GM06990 (cell line): ENCODE measurements at regions not wholly inside any gene's neighbourhood (a gene's known extent, or its start where the extent isn't known, plus 50 kb on each side); places are given as distances from the start of the nearest gene placed in this dataset.
"Not testable (repeated sequence)": the region's sequence is repeated elsewhere in the genome, so short reads cannot be mapped to it uniquely, and the experiment has no call there.

ENCODE experiments used
- DNase-seq: peaks from one replicate; pipeline ENCODE4 v3.0.0-alpha.2; 2011; ENCODE audit not compliant: insufficient read length; ENCODE audit errors: extremely low read depth
- H3K27me3 ChIP-seq: replicated peaks from 2 replicates; pipeline ENCODE4 v1.6.0; 2011; ENCODE audit warnings: low read length; ENCODE audit not compliant: control insufficient read depth, insufficient read depth
- H3K36me3 ChIP-seq: 2 replicates; pipeline ENCODE4 v1.5.1; 2011; ENCODE audit warnings: low read length; ENCODE audit not compliant: control insufficient read depth, insufficient read depth
- H3K4me3 ChIP-seq: replicated peaks from 2 replicates; pipeline ENCODE4 v1.5.1; 2011; ENCODE audit warnings: low read depth, mild to moderate bottlenecking, control low read depth, low read length
- TF ChIP-seq, protein P1 (sequence below): IDR thresholded peaks from 2 replicates; pipeline ENCODE4 v1.5.1; 2011; ENCODE audit warnings: low read length, control low read depth, mild to moderate bottlenecking, inconsistent platforms; ENCODE audit not compliant: insufficient read depth, poor library complexity, severe bottlenecking

DNA sequence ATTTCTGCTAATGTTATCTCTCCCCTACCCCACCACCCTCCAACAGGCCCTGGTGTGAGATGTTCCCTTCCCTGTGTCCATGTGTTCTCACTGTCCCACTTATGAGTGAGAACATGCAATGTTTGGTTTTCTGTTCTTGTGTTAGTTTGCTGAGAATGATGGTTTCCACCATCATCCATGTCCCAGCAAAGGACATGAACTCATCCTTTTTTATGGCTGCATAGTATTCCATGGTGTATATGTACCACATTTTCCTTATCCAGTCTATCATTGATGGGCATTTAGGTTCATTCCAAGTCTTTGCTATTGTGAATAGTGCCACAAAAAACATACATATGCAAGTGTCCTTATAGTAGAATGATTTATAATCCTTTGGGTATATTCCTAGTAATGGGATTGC lies 104.5 kb downstream of the ZNF33B start:
- not testable (repeated sequence) for H3K4me3 ChIP-seq, H3K27me3 ChIP-seq, H3K36me3 ChIP-seq, DNase-seq

DNA sequence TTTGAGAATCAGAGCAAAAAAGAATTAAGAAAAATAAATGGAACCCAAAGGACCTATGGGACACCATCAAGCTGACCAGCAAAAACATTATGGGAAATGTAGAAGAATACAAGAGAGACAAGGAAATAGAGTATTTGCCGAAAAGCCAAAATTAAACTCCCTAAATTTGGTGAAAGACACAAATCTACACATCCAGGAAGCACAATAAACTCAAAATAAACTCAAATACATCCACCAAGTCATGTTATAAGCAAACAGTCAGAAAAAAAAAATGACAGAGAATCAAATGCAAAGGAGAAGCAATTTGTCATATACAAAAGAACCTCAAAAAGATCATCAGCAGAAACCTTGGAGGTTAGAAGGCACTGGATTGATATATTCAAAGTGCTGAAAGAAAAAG lies 105.4 kb downstream of the ZNF33B start:
- TF ChIP-seq, protein P1, sequence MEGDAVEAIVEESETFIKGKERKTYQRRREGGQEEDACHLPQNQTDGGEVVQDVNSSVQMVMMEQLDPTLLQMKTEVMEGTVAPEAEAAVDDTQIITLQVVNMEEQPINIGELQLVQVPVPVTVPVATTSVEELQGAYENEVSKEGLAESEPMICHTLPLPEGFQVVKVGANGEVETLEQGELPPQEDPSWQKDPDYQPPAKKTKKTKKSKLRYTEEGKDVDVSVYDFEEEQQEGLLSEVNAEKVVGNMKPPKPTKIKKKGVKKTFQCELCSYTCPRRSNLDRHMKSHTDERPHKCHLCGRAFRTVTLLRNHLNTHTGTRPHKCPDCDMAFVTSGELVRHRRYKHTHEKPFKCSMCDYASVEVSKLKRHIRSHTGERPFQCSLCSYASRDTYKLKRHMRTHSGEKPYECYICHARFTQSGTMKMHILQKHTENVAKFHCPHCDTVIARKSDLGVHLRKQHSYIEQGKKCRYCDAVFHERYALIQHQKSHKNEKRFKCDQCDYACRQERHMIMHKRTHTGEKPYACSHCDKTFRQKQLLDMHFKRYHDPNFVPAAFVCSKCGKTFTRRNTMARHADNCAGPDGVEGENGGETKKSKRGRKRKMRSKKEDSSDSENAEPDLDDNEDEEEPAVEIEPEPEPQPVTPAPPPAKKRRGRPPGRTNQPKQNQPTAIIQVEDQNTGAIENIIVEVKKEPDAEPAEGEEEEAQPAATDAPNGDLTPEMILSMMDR = no peak
- H3K4me3 ChIP-seq = no peak overlapping the region
- no peaks in the 10 kb centered on the region for H3K27me3 ChIP-seq
- no peaks in the 10 kb centered on the region for H3K36me3 ChIP-seq
- no peak for DNase-seq

DNA sequence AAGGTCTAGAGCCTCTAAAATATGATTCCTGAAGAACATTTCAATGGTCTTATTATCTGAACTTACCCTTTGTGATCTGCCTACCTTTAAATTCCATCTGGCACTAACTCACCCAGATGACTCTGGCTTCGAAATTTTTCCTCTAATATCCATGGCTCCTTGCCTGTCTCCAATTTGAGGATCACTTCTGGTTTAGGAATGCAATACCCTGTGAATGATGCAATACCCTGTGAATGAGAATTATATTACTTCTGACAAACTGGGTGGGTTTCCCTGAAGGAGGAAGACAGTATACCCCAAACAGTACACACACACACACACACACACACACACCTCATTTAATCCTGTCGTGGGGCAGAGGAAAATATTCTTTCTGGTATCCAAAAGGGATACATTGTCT lies 115.3 kb downstream of the ZNF33B start:
- TF ChIP-seq, protein P1 = no peak
- Histone ChIP-seq H3K27me3 (no peaks in the 10 kb centered on the region), H3K36me3 (peaks cover 2% of the 10 kb centered on the region; the same call in 1 of the 2 replicates), H3K4me3 (no peak overlapping the region)
- no peak for DNase-seq

DNA sequence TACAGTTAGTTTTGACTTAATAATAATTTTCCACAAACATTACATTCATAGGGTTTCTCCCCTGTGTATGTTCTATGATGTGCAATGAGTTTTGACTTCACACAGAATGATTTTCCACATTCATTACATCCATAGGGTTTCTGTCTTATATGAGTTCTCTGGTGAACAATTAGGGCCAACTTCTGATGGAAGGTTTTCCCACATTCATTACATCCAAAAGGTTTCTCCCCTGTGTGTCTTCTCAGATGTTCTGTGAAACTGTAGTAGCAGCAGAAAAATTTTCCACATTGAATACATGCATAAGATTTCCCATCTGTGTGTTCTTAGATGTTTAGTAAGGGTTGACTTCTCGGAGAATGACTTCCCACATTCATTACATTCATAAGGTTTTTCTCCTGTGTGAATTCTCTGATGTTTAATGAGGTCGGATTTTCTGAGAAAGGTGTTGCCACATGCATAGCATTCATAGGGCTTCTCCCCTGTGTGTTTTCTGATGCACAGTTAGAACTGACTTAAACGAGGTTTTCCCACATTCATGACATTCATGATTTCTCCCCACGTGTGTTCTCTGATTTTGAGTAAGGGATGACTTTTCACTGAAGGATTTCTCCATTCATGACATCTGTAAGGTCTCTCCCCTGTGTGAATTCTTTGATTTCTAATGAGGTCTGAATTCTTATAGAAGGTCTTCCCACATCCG lies 118.5 kb downstream of the ZNF33B start:
- peaks cover 2% of the 10 kb centered on the region; the same call in 1 of the 2 replicates for H3K36me3 ChIP-seq
- DNase-seq = no peak

DNA sequence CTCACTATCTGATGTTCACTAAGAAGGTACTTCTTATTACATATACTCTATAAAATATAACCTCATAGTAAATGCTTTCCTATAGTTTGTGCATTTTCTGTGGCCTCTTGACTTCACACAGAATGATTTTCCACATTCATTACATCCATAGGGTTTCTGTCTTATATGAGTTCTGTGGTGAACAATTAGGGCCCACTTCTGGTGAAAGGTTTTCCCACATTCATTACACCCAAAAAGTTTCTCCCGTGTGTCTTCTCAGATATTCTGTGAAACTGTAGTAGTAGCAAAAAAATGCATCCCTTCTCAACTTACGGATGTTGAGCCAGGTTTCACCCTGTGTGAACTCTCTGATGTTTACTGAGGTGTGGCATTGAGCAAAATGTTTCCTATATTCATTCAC lies 119.3 kb downstream of the ZNF33B start:
- Histone ChIP-seq H3K36me3 (peaks cover 2% of the 10 kb centered on the region; the same call in 1 of the 2 replicates), H3K4me3 (no peak overlapping the region), H3K27me3 (no peaks in the 10 kb centered on the region)
- TF ChIP-seq, protein P1 = no peak
- no peak for DNase-seq

More for the DNA sequence above, 118.5 kb downstream of the ZNF33B start:
- TF ChIP-seq, protein P1 = no peak
- Histone ChIP-seq H3K27me3 (no peaks in the 10 kb centered on the region), H3K4me3 (no peak overlapping the region)

DNA sequence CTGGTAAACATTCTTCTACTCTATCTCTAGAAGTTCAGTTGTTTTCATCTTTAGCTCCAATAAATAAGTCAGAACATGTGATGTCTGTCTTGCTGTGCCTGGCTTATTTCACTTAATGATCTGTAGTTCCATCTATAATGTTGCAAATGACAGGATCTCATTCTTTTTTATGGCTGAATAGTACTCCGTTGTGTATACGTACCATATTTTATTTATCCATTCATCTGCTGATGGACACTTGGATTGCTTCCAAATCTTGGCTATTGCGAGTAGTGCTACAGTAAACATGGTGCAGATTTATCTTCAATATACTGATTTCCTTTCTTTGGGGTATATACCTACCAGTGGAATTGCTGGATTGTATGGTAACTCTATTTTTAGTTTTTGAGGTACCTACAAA lies 124.4 kb downstream of the ZNF33B start:
- no peaks in the 10 kb centered on the region for H3K36me3 ChIP-seq
- H3K4me3 ChIP-seq = no peak overlapping the region
- TF ChIP-seq, protein P1 = no peak
- no peaks in the 10 kb centered on the region for H3K27me3 ChIP-seq
- DNase-seq = no peak
